Stimulated activated naive B cell treated with anti-CD40 and anti-IgM and Interleukin-4, amounts not matched to agents 10 μg/mL and 1 μg/mL and 100 μg/mL, for 72 hours (primary cell): ENCODE measurements at regions not wholly inside any gene's neighbourhood (a gene's known extent, or its start where the extent isn't known, plus 50 kb on each side); places are given as distances from the start of the nearest gene placed in this dataset.
"Not testable (repeated sequence)": the region's sequence is repeated elsewhere in the genome, so short reads cannot be mapped to it uniquely, and the experiment has no call there.

Experiments
- ATAC-seq, 2 donors: fragments of 150-1000 bp; cut with Tn5 transposase; replicated peaks; 2 replicates each; pipeline ENCODE4 v1.10.0; 2021; ENCODE audit warnings: moderate library complexity in 1 of 2
- DNase-seq: peaks from one replicate; pipeline ENCODE4 v3.0.0; 2021
- H3K27ac Mint-ChIP-seq: one replicate; pipeline ENCODE4 v1.8.0; 2022; ENCODE audit warnings: mild to moderate bottlenecking, mixed read lengths
- H3K27me3 Mint-ChIP-seq, 2 donors: one replicate each; pipeline ENCODE4 v1.8.0; 2022; ENCODE audit warnings: mixed read lengths in 2 of 2
- H3K36me3 Mint-ChIP-seq, 2 donors: one replicate each; pipeline ENCODE4 v1.8.0; 2022; ENCODE audit warnings: mixed read lengths in 2 of 2, mild to moderate bottlenecking in 1 of 2
- H3K4me1 Mint-ChIP-seq, 2 donors: one replicate each; pipeline ENCODE4 v1.8.0; 2022; ENCODE audit warnings: mixed read lengths in 2 of 2, mild to moderate bottlenecking in 1 of 2
- H3K4me3 Mint-ChIP-seq, 2 donors: one replicate each; pipeline ENCODE4 v1.8.0; 2022; ENCODE audit warnings: mild to moderate bottlenecking in 2 of 2, mixed read lengths in 2 of 2, moderate library complexity in 1 of 2
- H3K9me3 Mint-ChIP-seq, 2 donors: one replicate each; pipeline ENCODE4 v1.8.0; 2022; ENCODE audit warnings: mixed read lengths in 2 of 2, mild to moderate bottlenecking in 1 of 2

- H3K27me3 Mint-ChIP-seq, result no peaks in the 10 kb centered on the region
- peaks cover 23 to 46% of the 10 kb centered on the region in 2 donors for H3K4me1 Mint-ChIP-seq
- DNase-seq (no peak), ATAC-seq (no peak)
- H3K9me3 Mint-ChIP-seq, result no peaks in the 10 kb centered on the region
- no peak overlapping the region for H3K4me3 Mint-ChIP-seq
- H3K27ac Mint-ChIP-seq, result no peak overlapping the region
- H3K36me3 Mint-ChIP-seq, result no peaks in the 10 kb centered on the region
Observed at GRCh38 chr14:65174783-65175182, 72.5 kb upstream of the MAX start.

DNA sequence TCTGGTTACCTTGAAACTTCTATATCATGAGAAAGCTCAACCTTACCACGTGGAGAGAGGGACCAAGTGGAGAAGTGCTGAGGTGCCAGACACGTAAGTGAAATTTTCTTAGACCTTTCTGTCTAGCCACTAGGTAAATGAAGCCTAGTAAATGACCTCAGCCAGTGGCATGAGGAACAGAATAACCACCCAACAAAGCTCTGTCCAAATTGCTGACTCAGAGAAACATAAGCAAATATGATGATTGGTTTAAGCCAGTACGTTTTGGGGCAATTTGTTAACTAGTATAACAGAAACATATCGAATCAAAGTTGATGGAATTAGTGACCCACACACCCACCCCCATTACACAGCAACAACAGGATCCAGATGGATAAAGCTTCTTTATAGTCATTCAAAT, 75.2 kb upstream of the MAX start:
- ATAC-seq (no peak), DNase-seq (no peak)
- H3K27me3 Mint-ChIP-seq, result no peaks in the 10 kb centered on the region
- no peaks in the 10 kb centered on the region for H3K9me3 Mint-ChIP-seq
- H3K27ac Mint-ChIP-seq, result no peak overlapping the region
- peaks cover 0 to under 1% of the 10 kb centered on the region in 2 donors for H3K36me3 Mint-ChIP-seq
- H3K4me3 Mint-ChIP-seq, result no peak overlapping the region
- H3K4me1 Mint-ChIP-seq, result peaks cover 24 to 46% of the 10 kb centered on the region in 2 donors

DNA sequence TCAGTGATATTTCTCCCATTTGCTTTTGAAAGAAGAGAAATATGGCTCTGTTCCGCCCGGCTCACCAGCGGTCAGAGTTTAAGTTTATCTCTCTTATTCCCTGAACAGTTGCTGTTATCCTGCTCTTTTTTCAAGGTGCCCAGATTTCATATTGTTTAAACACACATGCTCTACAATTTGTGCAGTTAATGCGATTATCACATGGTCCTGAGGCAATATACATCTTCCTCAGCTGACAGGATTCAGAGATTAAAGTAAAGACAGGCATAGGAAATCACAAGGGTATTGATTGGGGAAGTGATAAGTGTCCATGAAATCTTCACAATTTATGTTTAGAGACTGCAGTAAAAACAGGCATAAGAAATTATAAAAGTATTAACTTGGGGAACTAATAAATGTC, 76.9 kb upstream of the MAX start:
- H3K4me3 Mint-ChIP-seq, H3K9me3 Mint-ChIP-seq, DNase-seq, H3K36me3 Mint-ChIP-seq, H3K27me3 Mint-ChIP-seq, ATAC-seq: not testable (repeated sequence)
- Mint-ChIP-seq H3K27ac (peak overlapping the region; percentile 20), H3K4me1 (peaks cover 20 to 40% of the 10 kb centered on the region in 2 donors)

GRCh38 chr14:65179918-65180724, 77.8 kb upstream of the MAX start:
- DNase-seq, result peak; percentile 86
- H3K27me3 Mint-ChIP-seq, result no peaks in the 10 kb centered on the region
- peaks cover 2 to 3% of the 10 kb centered on the region in 2 donors for H3K36me3 Mint-ChIP-seq
- peaks cover 2 to 3% of the 10 kb centered on the region in 2 donors for H3K9me3 Mint-ChIP-seq
- peaks cover 20 to 31% of the 10 kb centered on the region in 2 donors for H3K4me1 Mint-ChIP-seq
- peak; percentile 97 to 98 for ATAC-seq
- peak overlapping the region; percentile 94 for H3K27ac Mint-ChIP-seq
- peak overlapping the region; percentile 45 to 65 for H3K4me3 Mint-ChIP-seq

DNA sequence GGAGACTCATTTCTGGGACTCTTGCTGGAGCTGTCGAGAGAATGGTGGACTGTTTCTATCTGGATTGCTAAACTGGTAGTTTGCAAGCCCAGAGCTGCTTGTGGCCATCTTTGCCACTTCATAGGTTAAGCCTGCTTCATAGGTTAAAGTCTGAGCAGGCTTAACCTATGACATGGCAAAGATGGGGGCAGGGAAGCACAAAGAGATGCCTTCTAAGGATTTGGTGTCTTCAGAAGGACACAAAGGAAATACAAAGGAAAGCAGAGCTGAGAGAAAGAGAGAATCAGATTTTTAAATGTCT, 78.4 kb upstream of the MAX start:
- Mint-ChIP-seq H3K27me3 (no peaks in the 10 kb centered on the region), H3K36me3 (peaks cover 2 to 3% of the 10 kb centered on the region in 2 donors), H3K4me3 (peak overlapping the region; percentile 45 to 65), H3K9me3 (peaks cover 2 to 3% of the 10 kb centered on the region in 2 donors), H3K4me1 (peaks cover 20 to 34% of the 10 kb centered on the region in 2 donors), H3K27ac (peak overlapping the region; percentile 94)
- no peak for DNase-seq
- peak; percentile 26 to 35 for ATAC-seq

- DNase-seq, result no peak
- H3K4me1 Mint-ChIP-seq, result peaks cover 24 to 45% of the 10 kb centered on the region in 2 donors
- no peaks in the 10 kb centered on the region for H3K27me3 Mint-ChIP-seq
Observed at GRCh38 chr14:65184032-65184764, 81.9 kb upstream of the MAX start.

GRCh38 chr14:65185829-65186228, 83.5 kb upstream of the MAX start:
- Mint-ChIP-seq H3K4me3 (no peak overlapping the region), H3K27ac (no peak overlapping the region), H3K36me3 (peaks cover 2 to 3% of the 10 kb centered on the region in 2 donors), H3K4me1 (peaks cover 13 to 29% of the 10 kb centered on the region in 2 donors), H3K27me3 (no peaks in the 10 kb centered on the region), H3K9me3 (peaks cover 2 to 3% of the 10 kb centered on the region in 2 donors)
- no peak for ATAC-seq
- DNase-seq, result no peak

More at GRCh38 chr14:65184032-65184764, 81.9 kb upstream of the MAX start:
- H3K36me3 Mint-ChIP-seq, result peaks cover 2 to 3% of the 10 kb centered on the region in 2 donors
- H3K4me3 Mint-ChIP-seq, result no peak overlapping the region
- H3K27ac Mint-ChIP-seq, result no peak overlapping the region
- ATAC-seq, result no peak
- H3K9me3 Mint-ChIP-seq, result peaks cover 2 to 3% of the 10 kb centered on the region in 2 donors

- Mint-ChIP-seq H3K4me1 (peaks cover 13 to 23% of the 10 kb centered on the region in 2 donors), H3K4me3 (no peak overlapping the region), H3K36me3 (peaks cover 2 to 3% of the 10 kb centered on the region in 2 donors), H3K27me3 (no peaks in the 10 kb centered on the region), H3K27ac (no peak overlapping the region), H3K9me3 (peaks cover 2 to 3% of the 10 kb centered on the region in 2 donors)
- ATAC-seq, result no peak
- no peak for DNase-seq
Observed at GRCh38 chr14:65186951-65187350, 84.6 kb upstream of the MAX start.

GRCh38 chr14:65187421-65188049, 85.2 kb upstream of the MAX start:
- ATAC-seq (no peak), DNase-seq (no peak)
- peaks cover 13 to 23% of the 10 kb centered on the region in 2 donors for H3K4me1 Mint-ChIP-seq
- peaks cover 2 to 3% of the 10 kb centered on the region in 2 donors for H3K9me3 Mint-ChIP-seq
- H3K36me3 Mint-ChIP-seq, result peaks cover 2 to 3% of the 10 kb centered on the region in 2 donors
- no peaks in the 10 kb centered on the region for H3K27me3 Mint-ChIP-seq
- no peak overlapping the region for H3K27ac Mint-ChIP-seq
- no peak overlapping the region for H3K4me3 Mint-ChIP-seq

GRCh38 chr14:65190312-65190711, 88.0 kb upstream of the MAX start:
- H3K9me3 Mint-ChIP-seq, result peaks cover 0 to 2% of the 10 kb centered on the region in 2 donors
- no peaks in the 10 kb centered on the region for H3K27me3 Mint-ChIP-seq
- no peak for DNase-seq
- H3K4me3 Mint-ChIP-seq, result no peak overlapping the region
- H3K36me3 Mint-ChIP-seq, result no peaks in the 10 kb centered on the region
- ATAC-seq, result no peak
- peaks cover 17 to 23% of the 10 kb centered on the region in 2 donors for H3K4me1 Mint-ChIP-seq
- no peak overlapping the region for H3K27ac Mint-ChIP-seq

GRCh38 chr14:65191716-65192115, 89.4 kb upstream of the MAX start:
- Mint-ChIP-seq H3K9me3 (peaks cover 0 to 2% of the 10 kb centered on the region in 2 donors), H3K4me1 (peaks cover 13 to 20% of the 10 kb centered on the region in 2 donors), H3K4me3 (no peak overlapping the region)

GRCh38 chr14:65192686-65193085, 90.4 kb upstream of the MAX start:
- Mint-ChIP-seq H3K27ac (no peak overlapping the region), H3K9me3 (peaks cover 0 to 2% of the 10 kb centered on the region in 2 donors), H3K27me3 (no peaks in the 10 kb centered on the region), H3K4me1 (peaks cover 5 to 14% of the 10 kb centered on the region in 2 donors), H3K36me3 (no peaks in the 10 kb centered on the region), H3K4me3 (no peak overlapping the region)
- ATAC-seq (no peak), DNase-seq (no peak)

More at GRCh38 chr14:65191716-65192115, 89.4 kb upstream of the MAX start:
- no peaks in the 10 kb centered on the region for H3K36me3 Mint-ChIP-seq
- DNase-seq, result no peak
- H3K27me3 Mint-ChIP-seq, result no peaks in the 10 kb centered on the region
- H3K27ac Mint-ChIP-seq, result no peak overlapping the region
- ATAC-seq, result no peak

- H3K9me3 Mint-ChIP-seq, result peaks cover 0 to 2% of the 10 kb centered on the region in 2 donors
- DNase-seq, result no peak
- H3K27ac Mint-ChIP-seq, result no peak overlapping the region
- no peaks in the 10 kb centered on the region for H3K27me3 Mint-ChIP-seq
- peaks cover 7 to 16% of the 10 kb centered on the region in 2 donors for H3K4me1 Mint-ChIP-seq
- ATAC-seq, result no peak
- H3K36me3 Mint-ChIP-seq, result no peaks in the 10 kb centered on the region
- no peak overlapping the region for H3K4me3 Mint-ChIP-seq
Observed at GRCh38 chr14:65193916-65194590, 91.7 kb upstream of the MAX start.
